ENCODE measurements at regions not wholly inside any gene's neighbourhood (a gene's known extent, or its start where the extent isn't known, plus 50 kb on each side); places are given as distances from the start of the nearest gene placed in this dataset.

DNA sequence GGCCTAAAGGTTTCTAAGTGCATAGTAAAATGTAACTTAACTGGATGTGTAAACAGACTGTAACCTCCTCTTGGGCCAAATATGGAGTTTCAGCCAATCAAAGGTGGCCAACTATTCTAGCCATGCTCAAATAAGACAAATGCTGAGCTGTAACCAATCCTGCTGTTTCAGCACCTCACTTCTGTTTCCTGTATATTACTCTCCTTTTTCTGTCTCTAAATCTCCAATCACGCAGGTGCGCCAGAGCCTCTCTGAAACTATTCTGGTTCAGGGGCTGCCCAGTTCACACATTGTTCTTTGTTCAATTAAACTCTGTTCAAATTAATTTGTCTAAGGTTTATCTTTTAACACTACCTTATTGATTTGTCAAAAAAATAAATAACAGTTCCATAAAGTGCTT, 532.7 kb upstream of the DCC start:
- TF ChIP-seq POLR2AphosphoS5 (IDR thresholded peaks at IDR 0.05; ENCODE audit: low read depth, low read length) (no peak), SIN3A (IDR thresholded peaks at IDR 0.05; ENCODE audit: borderline replicate concordance, insufficient read depth, low read length) (no peak), FOXP2 (optimal IDR thresholded peaks at IDR 0.05; ENCODE audit: borderline replicate concordance, extremely low read depth, extremely low read length, insufficient read depth) (no peak), TAF1 (IDR thresholded peaks at IDR 0.05; ENCODE audit: borderline replicate concordance, insufficient read depth, low read length) (no peak)
- TF ChIP-seq, protein P1, sequence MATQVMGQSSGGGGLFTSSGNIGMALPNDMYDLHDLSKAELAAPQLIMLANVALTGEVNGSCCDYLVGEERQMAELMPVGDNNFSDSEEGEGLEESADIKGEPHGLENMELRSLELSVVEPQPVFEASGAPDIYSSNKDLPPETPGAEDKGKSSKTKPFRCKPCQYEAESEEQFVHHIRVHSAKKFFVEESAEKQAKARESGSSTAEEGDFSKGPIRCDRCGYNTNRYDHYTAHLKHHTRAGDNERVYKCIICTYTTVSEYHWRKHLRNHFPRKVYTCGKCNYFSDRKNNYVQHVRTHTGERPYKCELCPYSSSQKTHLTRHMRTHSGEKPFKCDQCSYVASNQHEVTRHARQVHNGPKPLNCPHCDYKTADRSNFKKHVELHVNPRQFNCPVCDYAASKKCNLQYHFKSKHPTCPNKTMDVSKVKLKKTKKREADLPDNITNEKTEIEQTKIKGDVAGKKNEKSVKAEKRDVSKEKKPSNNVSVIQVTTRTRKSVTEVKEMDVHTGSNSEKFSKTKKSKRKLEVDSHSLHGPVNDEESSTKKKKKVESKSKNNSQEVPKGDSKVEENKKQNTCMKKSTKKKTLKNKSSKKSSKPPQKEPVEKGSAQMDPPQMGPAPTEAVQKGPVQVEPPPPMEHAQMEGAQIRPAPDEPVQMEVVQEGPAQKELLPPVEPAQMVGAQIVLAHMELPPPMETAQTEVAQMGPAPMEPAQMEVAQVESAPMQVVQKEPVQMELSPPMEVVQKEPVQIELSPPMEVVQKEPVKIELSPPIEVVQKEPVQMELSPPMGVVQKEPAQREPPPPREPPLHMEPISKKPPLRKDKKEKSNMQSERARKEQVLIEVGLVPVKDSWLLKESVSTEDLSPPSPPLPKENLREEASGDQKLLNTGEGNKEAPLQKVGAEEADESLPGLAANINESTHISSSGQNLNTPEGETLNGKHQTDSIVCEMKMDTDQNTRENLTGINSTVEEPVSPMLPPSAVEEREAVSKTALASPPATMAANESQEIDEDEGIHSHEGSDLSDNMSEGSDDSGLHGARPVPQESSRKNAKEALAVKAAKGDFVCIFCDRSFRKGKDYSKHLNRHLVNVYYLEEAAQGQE (IDR thresholded peaks at IDR 0.05; ENCODE audit: insufficient read depth in 1 of 2, low read depth in 2 of 2, low read length in 2 of 2): no peak

DNA sequence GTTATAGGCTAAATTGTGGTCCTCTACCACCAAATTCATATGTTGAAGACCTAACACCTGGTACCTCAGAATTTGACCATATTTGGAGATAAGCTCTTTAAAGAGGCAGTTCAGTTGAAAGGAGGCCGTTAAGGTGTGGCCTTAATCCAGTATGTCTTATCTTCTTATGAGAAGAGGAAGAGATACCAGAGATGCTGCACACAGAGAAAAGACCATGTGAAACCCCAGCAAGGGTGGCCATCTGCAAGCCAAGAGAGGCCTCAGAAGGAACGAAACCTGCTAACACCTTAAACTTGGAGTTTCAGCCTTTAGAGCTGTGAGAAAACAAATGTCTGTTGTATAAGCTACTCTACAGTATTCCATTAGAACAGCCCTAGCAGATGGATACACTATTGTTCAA, 528.1 kb upstream of the DCC start:
- TF ChIP-seq, protein P1 (IDR thresholded peaks at IDR 0.05; ENCODE audit: insufficient read depth in 1 of 2, low read depth in 2 of 2, low read length in 2 of 2): no peak
- TF ChIP-seq TAF1 (IDR thresholded peaks at IDR 0.05; ENCODE audit: borderline replicate concordance, insufficient read depth, low read length): no peak
- no peak for TF ChIP-seq POLR2AphosphoS5 (IDR thresholded peaks at IDR 0.05; ENCODE audit: low read depth, low read length)
- TF ChIP-seq FOXP2 (optimal IDR thresholded peaks at IDR 0.05; ENCODE audit: borderline replicate concordance, extremely low read depth, extremely low read length, insufficient read depth): no peak
- no peak for TF ChIP-seq SIN3A (IDR thresholded peaks at IDR 0.05; ENCODE audit: borderline replicate concordance, insufficient read depth, low read length)

DNA sequence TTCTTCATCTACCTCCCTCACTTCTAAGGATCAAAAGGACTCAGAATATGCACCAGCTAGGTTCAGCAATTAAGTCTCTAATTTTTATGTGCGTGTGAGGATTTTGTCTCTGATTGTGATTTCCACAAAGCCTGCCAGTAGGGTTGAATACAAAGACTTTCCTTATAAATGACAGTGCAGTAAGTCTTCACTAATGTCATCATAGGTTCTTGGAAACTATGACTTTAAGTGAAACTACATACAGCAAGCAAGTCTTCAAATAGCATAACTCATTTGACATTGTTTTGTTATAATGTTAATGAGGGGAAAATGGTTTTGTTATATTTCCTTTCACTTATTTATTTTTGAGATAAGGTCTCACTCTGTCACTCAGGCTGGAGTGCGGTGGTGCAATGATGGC, 526.3 kb upstream of the DCC start:
- TF ChIP-seq FOXP2 (optimal IDR thresholded peaks at IDR 0.05; ENCODE audit: borderline replicate concordance, extremely low read depth, extremely low read length, insufficient read depth) (no peak), POLR2AphosphoS5 (IDR thresholded peaks at IDR 0.05; ENCODE audit: low read depth, low read length) (no peak)
- TF ChIP-seq, protein P1 (IDR thresholded peaks at IDR 0.05; ENCODE audit: insufficient read depth in 1 of 2, low read depth in 2 of 2, low read length in 2 of 2): no peak

DNA sequence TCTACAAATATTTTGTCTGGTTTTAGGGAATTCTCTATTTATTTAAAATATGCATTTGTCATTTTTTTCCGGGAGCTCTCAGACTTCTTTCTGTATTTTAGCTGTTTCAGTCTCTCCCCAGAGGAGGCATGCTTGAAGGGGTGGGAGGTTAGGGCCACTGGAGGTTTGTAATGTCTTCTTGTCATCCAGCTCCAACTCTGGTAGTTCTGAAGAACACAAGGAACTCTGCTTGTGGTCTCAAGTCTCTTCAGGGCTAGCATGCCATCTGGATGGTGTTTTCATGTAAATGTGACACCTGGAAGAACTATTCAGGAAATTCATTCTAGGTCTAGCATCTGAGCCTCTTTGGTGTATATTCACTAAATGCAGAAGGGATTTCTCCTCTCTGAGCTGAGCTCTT, 518.4 kb upstream of the DCC start:
- TF ChIP-seq, protein P1 (IDR thresholded peaks at IDR 0.05; ENCODE audit: insufficient read depth in 1 of 2, low read depth in 2 of 2, low read length in 2 of 2): no peak
- no peak for TF ChIP-seq POLR2AphosphoS5 (IDR thresholded peaks at IDR 0.05; ENCODE audit: low read depth, low read length)
- TF ChIP-seq TAF1 (IDR thresholded peaks at IDR 0.05; ENCODE audit: borderline replicate concordance, insufficient read depth, low read length): no peak
- TF ChIP-seq FOXP2 (optimal IDR thresholded peaks at IDR 0.05; ENCODE audit: borderline replicate concordance, extremely low read depth, extremely low read length, insufficient read depth): no peak
- no peak for TF ChIP-seq SIN3A (IDR thresholded peaks at IDR 0.05; ENCODE audit: borderline replicate concordance, insufficient read depth, low read length)

DNA sequence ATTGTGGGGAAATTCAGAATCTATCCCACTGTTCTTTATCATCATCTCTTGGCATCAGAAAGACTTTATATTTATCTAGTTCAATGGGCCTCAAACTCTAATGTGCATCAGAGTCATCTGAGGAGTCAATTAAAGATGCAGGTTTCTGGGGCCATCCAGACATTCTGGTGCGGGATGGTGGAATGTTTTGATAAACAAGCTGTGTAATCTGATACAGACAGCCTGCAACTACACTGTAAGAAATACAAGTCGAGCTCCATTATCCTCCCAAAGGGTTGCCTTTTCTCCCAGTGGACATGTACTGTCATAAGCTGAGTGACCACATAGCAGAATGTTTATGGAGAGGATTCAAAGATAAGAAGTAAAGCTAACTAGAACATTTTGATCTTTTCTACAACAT, 515.3 kb upstream of the DCC start:
- TF ChIP-seq, protein P1 (IDR thresholded peaks at IDR 0.05; ENCODE audit: insufficient read depth in 1 of 2, low read depth in 2 of 2, low read length in 2 of 2): no peak
- TF ChIP-seq FOXP2 (optimal IDR thresholded peaks at IDR 0.05; ENCODE audit: borderline replicate concordance, extremely low read depth, extremely low read length, insufficient read depth) (no peak), TAF1 (IDR thresholded peaks at IDR 0.05; ENCODE audit: borderline replicate concordance, insufficient read depth, low read length) (no peak), SIN3A (IDR thresholded peaks at IDR 0.05; ENCODE audit: borderline replicate concordance, insufficient read depth, low read length) (no peak), POLR2AphosphoS5 (IDR thresholded peaks at IDR 0.05; ENCODE audit: low read depth, low read length) (no peak)

All from PFSK-1 (cell line).